LoVo (cell line): ENCODE measurements at regions not wholly inside any gene's neighbourhood (a gene's known extent, or its start where the extent isn't known, plus 50 kb on each side); places are given as distances from the start of the nearest gene placed in this dataset.
"Not testable (repeated sequence)": the region's sequence is repeated elsewhere in the genome, so short reads cannot be mapped to it uniquely, and the experiment has no call there.

Experiments used
- DNase-seq: peaks from one replicate; pipeline ENCODE4 v3.0.0-alpha.2; 2016; ENCODE audit warnings: low spot score

DNA sequence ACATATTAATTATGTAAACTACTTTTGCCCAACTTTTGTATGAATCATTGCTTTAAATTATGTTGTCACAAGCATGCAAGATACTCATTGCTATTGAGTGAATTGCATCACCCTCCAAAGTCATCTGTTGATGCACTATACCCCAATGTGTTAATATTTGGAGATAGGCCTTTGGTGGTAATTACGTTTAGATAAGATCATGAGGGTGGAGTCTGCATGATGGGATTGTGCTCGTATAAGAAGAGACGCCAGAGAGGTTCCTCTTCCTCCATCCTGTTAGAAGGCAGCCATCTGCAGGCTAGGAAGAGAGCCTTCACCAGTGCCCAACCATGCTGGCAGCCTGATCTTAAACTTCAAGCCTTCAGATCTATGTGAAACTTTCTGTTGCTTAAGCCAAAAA is 95.3 kb upstream of the MAGI2 start:
- no peak for DNase-seq

GRCh38 chr7:79547132-79547531 is 93.7 kb upstream of the MAGI2 start:
- no peak for DNase-seq

- DNase-seq = no peak
Observed at GRCh38 chr7:79540592-79540991, 87.1 kb upstream of the MAGI2 start.

DNA sequence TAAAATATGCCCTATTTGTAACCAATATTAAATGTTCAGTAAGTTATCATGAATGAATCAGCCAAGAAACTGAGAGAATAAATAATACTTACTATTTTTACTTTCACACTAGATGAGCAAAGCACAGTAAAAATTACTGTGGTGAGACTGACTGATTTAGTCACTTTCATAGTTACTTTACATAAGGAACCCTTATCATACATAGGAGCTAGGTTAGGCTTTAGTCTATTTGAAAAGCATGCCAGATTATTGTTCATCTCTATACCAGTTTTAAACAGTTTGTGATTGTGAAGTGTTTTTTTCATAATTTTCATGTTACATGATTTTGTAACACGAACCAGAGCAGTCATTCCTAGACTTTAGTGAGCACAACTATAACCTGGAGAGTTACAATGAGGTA is 80.7 kb upstream of the MAGI2 start:
- DNase-seq = no peak

DNA sequence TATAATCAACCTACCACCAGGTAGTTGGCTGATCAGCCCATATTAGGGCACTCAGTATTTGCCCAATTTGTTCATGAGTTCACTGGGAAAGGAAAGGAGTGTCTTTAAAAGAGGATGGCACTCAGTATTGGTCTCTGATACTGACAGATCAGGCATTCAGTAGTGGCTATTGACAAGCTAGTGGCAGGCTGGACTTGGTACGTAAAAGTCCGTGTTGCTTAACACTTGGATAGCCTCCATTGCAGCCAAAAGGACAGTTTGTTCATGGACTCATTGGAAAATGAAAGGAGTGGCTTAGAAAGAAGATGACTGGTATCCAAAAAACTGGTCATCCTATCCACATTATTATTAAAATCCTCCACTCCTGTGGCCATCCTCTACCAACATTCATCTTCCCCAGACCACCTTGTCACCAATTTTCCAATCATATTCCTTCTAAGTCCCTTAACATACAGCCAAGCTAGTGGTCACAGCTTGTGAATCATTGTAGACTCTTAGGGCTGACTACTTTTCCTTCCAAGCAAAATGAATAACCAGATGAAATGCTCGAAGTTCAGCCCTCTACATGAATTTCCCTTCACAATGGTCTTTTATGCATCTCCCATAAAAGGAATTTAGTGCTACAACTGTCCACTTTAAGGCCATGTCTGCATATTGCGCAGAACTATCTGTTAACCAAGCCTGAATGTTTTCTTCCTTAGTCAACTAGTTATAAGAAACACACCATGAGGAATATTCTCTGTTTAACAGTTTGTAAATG is 78.6 kb upstream of the MAGI2 start:
- no peak for DNase-seq

- DNase-seq = no peak
Observed at GRCh38 chr7:79531116-79531515, 77.6 kb upstream of the MAGI2 start.

- no peak for DNase-seq
Observed at GRCh38 chr7:79529881-79530235, 76.4 kb upstream of the MAGI2 start.

- DNase-seq = no peak
Observed at GRCh38 chr7:79529214-79529880, 75.9 kb upstream of the MAGI2 start.

GRCh38 chr7:79528421-79528820 is 75.0 kb upstream of the MAGI2 start:
- peak; percentile 44 for DNase-seq

GRCh38 chr7:79524048-79524447 is 70.6 kb upstream of the MAGI2 start:
- DNase-seq = no peak

DNA sequence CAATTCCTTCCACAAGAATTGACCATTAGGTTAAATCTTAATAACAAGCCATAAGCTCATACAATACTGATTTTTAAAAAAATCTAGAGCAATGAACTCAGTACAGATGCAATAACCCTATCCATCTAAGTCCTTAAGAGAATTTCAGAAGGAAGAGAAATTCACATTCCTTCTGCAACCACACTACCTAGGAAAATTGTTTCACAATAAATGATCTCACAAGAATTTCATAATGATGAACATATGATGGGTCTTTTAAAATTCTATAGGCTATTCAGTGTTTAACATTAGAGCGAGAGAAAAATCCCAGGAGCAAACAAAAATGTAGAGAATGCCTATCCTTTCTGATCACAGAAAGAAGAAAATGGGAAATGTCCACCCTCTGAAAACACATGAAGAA is 70.0 kb upstream of the MAGI2 start:
- no peak for DNase-seq

DNA sequence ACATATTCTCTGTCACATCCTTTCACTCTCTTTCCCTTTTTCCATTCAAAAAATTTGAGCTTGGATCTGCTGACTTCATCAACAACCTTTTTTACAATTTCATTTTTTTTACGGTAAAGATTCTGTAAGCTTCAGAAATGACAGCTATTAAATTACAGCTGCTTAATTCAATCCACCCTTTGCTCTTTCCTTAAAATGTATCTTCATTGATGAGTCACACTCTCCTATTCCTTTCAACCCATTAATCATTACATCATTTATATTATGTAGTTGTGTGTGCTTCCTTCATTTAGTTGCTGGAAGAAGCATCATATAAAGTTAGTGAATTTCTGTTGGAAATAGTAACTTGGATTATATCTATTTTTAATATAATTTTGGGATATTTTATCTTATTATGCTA is 67.1 kb upstream of the MAGI2 start:
- DNase-seq = no peak

DNA sequence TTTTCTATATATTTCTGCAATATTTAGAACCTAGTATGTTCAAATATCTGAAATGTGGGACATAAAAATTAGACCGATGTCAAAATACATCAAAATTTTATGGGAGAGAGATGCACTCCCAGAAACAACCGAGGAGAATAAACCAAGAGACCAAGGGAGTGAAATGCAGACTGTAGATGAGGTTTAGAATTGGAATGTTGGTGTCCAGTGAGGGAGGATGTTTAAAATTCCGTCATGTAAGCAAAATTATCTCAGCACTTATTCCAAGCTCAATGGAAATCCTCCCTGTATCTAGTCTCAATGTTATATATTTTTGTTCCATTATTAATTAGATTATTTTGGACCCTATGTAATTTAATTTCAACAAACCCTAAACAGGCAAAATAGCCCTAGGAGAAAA is 61.9 kb upstream of the MAGI2 start:
- DNase-seq = no peak

DNA sequence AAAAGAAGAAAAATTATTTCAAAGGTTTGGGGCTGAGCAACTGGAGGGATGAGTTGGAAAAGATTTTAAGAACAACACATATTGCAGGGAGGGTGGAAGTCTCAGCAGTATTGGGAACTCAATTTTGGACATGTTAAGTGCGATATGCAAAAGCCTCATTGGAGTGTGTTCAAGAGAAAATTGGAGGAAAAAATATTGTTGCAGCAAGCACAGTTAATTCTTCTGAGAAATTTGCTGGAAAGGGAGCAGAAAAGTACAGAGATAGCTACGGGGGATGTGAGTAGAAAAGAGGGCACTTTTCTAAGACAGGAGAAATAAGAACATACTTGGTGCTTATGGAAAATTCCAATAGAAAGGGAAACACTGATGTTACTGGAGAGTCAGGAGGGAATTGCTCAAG is 59.8 kb upstream of the MAGI2 start:
- DNase-seq = no peak

DNA sequence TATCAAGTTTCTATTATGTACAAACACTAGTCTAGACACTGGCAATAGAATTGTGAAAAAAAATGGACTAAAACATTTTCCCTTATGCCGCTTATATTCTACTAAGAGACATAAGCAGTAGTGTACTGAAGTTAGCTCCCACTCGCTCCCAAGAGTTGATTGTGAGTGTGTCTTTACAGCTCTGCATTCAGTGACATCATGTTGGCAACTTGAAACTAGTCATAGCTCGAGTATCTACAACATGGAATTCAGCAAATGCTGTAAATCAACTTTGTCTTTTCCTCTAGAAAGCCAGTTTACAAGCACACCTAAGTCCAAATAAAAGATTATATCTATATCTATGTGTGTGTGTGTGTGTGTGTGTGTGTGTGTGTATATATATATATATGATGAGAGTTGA is 58.8 kb upstream of the MAGI2 start:
- DNase-seq = no peak

GRCh38 chr7:79511056-79511455 is 57.6 kb upstream of the MAGI2 start:
- not testable (repeated sequence) for DNase-seq

DNA sequence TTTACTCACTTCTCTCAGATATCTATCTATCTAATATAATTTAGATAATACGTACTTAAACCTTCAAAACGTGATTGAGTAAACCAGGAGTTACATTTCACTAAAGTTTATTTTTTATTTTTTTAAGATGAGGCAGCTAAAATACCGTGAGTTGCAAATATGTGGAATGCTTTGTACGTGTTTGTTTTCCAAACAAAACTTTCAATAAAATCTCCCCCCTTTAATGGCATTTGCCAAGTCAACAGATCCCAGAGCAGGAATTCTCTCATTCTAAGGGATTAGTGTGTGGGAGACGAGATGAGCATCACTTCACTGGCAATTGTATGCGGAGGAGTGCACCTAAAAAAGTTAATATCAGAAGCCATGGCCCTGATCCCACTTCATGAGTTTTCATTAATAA is 53.7 kb upstream of the MAGI2 start:
- no peak for DNase-seq

DNA sequence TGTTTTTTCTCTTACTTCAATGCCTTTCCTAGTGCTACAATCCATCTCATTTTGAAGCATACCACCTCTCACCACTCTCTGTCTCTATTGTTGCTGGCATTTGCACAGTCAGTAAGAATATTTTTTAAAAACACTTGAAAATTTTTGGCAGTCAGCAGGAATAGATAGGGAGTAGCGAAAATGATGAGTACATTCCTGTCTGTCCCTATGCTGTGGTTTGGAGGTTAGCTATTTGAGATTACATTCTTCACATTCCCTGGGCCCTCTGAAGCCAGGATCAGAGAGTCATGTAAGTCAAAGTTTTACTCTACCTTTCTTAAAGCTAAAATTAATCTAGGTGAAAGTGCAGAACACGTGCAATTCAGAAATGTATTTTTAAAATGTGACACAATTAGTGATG is 53.0 kb upstream of the MAGI2 start:
- peak; percentile 30 for DNase-seq

- peak; percentile 18 for DNase-seq
Observed at GRCh38 chr7:79504607-79505389, 51.3 kb upstream of the MAGI2 start.
